ENCODE measurements at regions not wholly inside any gene's neighbourhood (a gene's known extent, or its start where the extent isn't known, plus 50 kb on each side); places are given as distances from the start of the nearest gene placed in this dataset.

GRCh38 chr6:120604510-120604909 is 729.8 kb downstream of the TBC1D32 start:
- no peaks in the 10 kb centered on the region for H3K9me3 ChIP-seq (replicated peaks; ENCODE audit: control insufficient read depth, insufficient read depth, low read depth, low read length)
- intact Hi-C loops (cut with micrococcal nuclease) (no loop called here), in situ Hi-C loops (cut with MboI) (no loop called here)
- no peak overlapping the region for H3K4me3 ChIP-seq
- DNase-seq (ENCODE audit: extremely low read depth in 1 of 4, low spot score in 3 of 4): no peak
- H3K27me3 ChIP-seq (ENCODE audit: control insufficient read depth in 2 of 2, insufficient read depth in 2 of 2, low read length in 2 of 2): no peaks in the 10 kb centered on the region
- H3K4me1 ChIP-seq (replicated peaks in 1 of 2; ENCODE audit: control insufficient read depth in 2 of 2, insufficient read depth in 2 of 2, low read length in 2 of 2): no peaks in the 10 kb centered on the region
- ChIA-PET POLR2A (no interaction called here), CTCF (ENCODE audit: low intra/inter-chr PET ratio) (no interaction called here)
- H4K20me1 ChIP-seq (replicated peaks; ENCODE audit: control insufficient read depth, insufficient read depth, low read length): no peaks in the 10 kb centered on the region
- H2AFZ ChIP-seq (ENCODE audit: low read depth, low read length): no peak overlapping the region
- H3K9me1 ChIP-seq (ENCODE audit: control insufficient read depth, insufficient read depth, low read length): no peaks in the 10 kb centered on the region
- H3K9ac ChIP-seq (ENCODE audit: insufficient read depth in 1 of 2, low read depth in 2 of 2, low read length in 2 of 2): no peak overlapping the region
- FAIRE-seq: no peak
- ATAC-seq: no peak
- no peaks in the 10 kb centered on the region for H3K36me3 ChIP-seq (ENCODE audit: control insufficient read depth, insufficient read depth, low read length)
- no TSS peak for BruUV-seq (replicated peaks)
- H3K79me2 ChIP-seq (ENCODE audit: control insufficient read depth, insufficient read depth, low read length): no peaks in the 10 kb centered on the region
- H3K4me2 ChIP-seq (ENCODE audit: insufficient read depth, low read length): no peak overlapping the region
- H3K27ac ChIP-seq (ENCODE audit: extremely low read depth, low read depth, low read length): no peak overlapping the region
- 0% methylated on average over 1 of the region's 1 CpG for WGBS (ENCODE audit: insufficient coverage, low coverage, missing lambda C conversion rate)
- TF ChIP-seq MAFG (tag; conservative IDR thresholded peaks at IDR 0.05) (no peak), CHD2 (IDR thresholded peaks at IDR 0.05; ENCODE audit: low read depth, low read length) (no peak), KLF6 (CRISPR knock-in tag; IDR thresholded peaks at IDR 0.05; ENCODE audit: borderline replicate concordance) (no peak), MBD2 (IDR thresholded peaks at IDR 0.05; ENCODE audit: borderline replicate concordance, low read depth) (no peak), DLX4 (CRISPR knock-in tag; IDR thresholded peaks at IDR 0.05) (no peak)

GRCh38 chr6:120590611-120591010 is 743.7 kb downstream of the TBC1D32 start:
- ChIA-PET CTCF (ENCODE audit: low intra/inter-chr PET ratio) (no interaction called here), POLR2A (no interaction called here)
- Histone ChIP-seq H3K4me3 (no peak overlapping the region), H3K36me3 (ENCODE audit: control insufficient read depth, insufficient read depth, low read length) (no peaks in the 10 kb centered on the region), H2AFZ (ENCODE audit: low read depth, low read length) (no peak overlapping the region), H4K20me1 (replicated peaks; ENCODE audit: control insufficient read depth, insufficient read depth, low read length) (no peaks in the 10 kb centered on the region), H3K27me3 (ENCODE audit: control insufficient read depth in 2 of 2, insufficient read depth in 2 of 2, low read length in 2 of 2) (no peaks in the 10 kb centered on the region), H3K9me1 (ENCODE audit: control insufficient read depth, insufficient read depth, low read length) (no peaks in the 10 kb centered on the region), H3K4me1 (replicated peaks in 1 of 2; ENCODE audit: control insufficient read depth in 2 of 2, insufficient read depth in 2 of 2, low read length in 2 of 2) (no peaks in the 10 kb centered on the region), H3K79me2 (ENCODE audit: control insufficient read depth, insufficient read depth, low read length) (no peaks in the 10 kb centered on the region), H3K9ac (ENCODE audit: insufficient read depth in 1 of 2, low read depth in 2 of 2, low read length in 2 of 2) (no peak overlapping the region), H3K9me3 (replicated peaks; ENCODE audit: control insufficient read depth, insufficient read depth, low read depth, low read length) (no peaks in the 10 kb centered on the region), H3K27ac (ENCODE audit: extremely low read depth, low read depth, low read length) (no peak overlapping the region), H3K4me2 (ENCODE audit: insufficient read depth, low read length) (no peak overlapping the region)
- in situ Hi-C loops (cut with MboI): no loop called here
- ATAC-seq (no peak), FAIRE-seq (no peak), DNase-seq (ENCODE audit: extremely low read depth in 1 of 4, low spot score in 3 of 4) (no peak)
- intact Hi-C loops (cut with micrococcal nuclease): no loop called here
- WGBS (ENCODE audit: insufficient coverage, low coverage, missing lambda C conversion rate): 0% methylated on average over 1 of the region's 1 CpG
- no TSS peak for BruUV-seq (replicated peaks)
- TF ChIP-seq HINFP (tag; conservative IDR thresholded peaks at IDR 0.05; ENCODE audit: low read depth) (no peak), ZNF780A (CRISPR knock-in tag; IDR thresholded peaks at IDR 0.05) (no peak), ZNF143 (CRISPR knock-in tag; IDR thresholded peaks at IDR 0.05) (no peak), ZBTB7A (IDR thresholded peaks at IDR 0.05; ENCODE audit: borderline replicate concordance, control insufficient read depth, low read depth, low read length) (no peak), ZNF280B (CRISPR knock-in tag; IDR thresholded peaks at IDR 0.05) (no peak), MXD1 (CRISPR knock-in tag; IDR thresholded peaks at IDR 0.05; ENCODE audit: borderline replicate concordance, poor library complexity, severe bottlenecking) (no peak), SP1 (CRISPR knock-in tag; IDR thresholded peaks at IDR 0.05) (no peak), HNRNPLL (IDR thresholded peaks at IDR 0.05; ENCODE audit: low read depth, low read length, poor library complexity, severe bottlenecking) (no peak), ETV1 (tag; conservative IDR thresholded peaks at IDR 0.05; ENCODE audit: low read depth) (no peak)
